Progenitor cell of endocrine pancreas (in vitro differentiated cells): ENCODE measurements at regions not wholly inside any gene's neighbourhood (a gene's known extent, or its start where the extent isn't known, plus 50 kb on each side); places are given as distances from the start of the nearest gene placed in this dataset.

Source experiments
- DNase-seq: peaks from one replicate; pipeline ENCODE4 v3.0.0; 2021; ENCODE audit warnings: low spot score; ENCODE audit not compliant: unreplicated experiment
- H3K27ac Mint-ChIP-seq: 2 replicates; pipeline ENCODE4 v1.8.0; 2021; ENCODE audit warnings: mild to moderate bottlenecking, moderate library complexity, mixed read lengths
- H3K27me3 Mint-ChIP-seq: 2 replicates; pipeline ENCODE4 v1.8.0; 2021; ENCODE audit warnings: mixed read lengths
- H3K36me3 Mint-ChIP-seq: 2 replicates; pipeline ENCODE4 v1.8.0; 2022; ENCODE audit warnings: mixed read lengths; ENCODE audit not compliant: insufficient read depth
- H3K4me1 Mint-ChIP-seq: 2 replicates; pipeline ENCODE4 v1.8.0; 2021; ENCODE audit warnings: low read depth, mixed read lengths
- H3K4me3 Mint-ChIP-seq: 2 replicates; pipeline ENCODE4 v1.8.0; 2021; ENCODE audit warnings: low read depth, mild to moderate bottlenecking, moderate library complexity, mixed read lengths
- H3K9me3 Mint-ChIP-seq: 2 replicates; pipeline ENCODE4 v1.8.0; 2021; ENCODE audit warnings: low read depth, mixed read lengths
- TF ChIP-seq, protein P1 (sequence below): fragments of 200-600 bp; sonication (generic); IDR thresholded peaks from one replicate; pipeline ENCODE4 v1.5.0; 2021; ENCODE audit warnings: antibody characterized with exemption, mild to moderate bottlenecking; ENCODE audit not compliant: unreplicated experiment

DNA sequence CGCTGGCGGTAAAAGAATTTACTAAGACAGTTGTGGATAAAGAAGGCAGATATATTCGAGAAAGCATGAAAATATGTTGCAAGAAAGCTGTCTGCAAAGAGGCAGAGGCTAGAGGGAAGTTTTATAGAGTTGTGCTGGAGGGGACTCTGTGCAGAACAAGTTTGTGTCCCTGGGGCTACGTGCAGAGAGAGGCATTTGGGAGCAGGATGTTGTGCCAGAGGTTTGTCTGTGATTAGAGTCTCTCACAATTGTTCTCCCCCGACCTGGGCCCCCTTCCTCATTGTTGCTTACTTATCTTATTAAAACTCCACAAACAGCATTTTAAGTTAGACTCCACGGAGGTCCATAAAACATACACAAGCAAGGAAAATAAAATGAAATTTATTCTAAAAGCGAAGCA is 831.3 kb downstream of the NLGN4X start:
- DNase-seq = no peak
- Mint-ChIP-seq H3K36me3 (no peaks in the 10 kb centered on the region), H3K4me1 (no peaks in the 10 kb centered on the region), H3K9me3 (no peaks in the 10 kb centered on the region), H3K27ac (no peak overlapping the region), H3K27me3 (no peaks in the 10 kb centered on the region), H3K4me3 (no peak overlapping the region)
- TF ChIP-seq, protein P1, sequence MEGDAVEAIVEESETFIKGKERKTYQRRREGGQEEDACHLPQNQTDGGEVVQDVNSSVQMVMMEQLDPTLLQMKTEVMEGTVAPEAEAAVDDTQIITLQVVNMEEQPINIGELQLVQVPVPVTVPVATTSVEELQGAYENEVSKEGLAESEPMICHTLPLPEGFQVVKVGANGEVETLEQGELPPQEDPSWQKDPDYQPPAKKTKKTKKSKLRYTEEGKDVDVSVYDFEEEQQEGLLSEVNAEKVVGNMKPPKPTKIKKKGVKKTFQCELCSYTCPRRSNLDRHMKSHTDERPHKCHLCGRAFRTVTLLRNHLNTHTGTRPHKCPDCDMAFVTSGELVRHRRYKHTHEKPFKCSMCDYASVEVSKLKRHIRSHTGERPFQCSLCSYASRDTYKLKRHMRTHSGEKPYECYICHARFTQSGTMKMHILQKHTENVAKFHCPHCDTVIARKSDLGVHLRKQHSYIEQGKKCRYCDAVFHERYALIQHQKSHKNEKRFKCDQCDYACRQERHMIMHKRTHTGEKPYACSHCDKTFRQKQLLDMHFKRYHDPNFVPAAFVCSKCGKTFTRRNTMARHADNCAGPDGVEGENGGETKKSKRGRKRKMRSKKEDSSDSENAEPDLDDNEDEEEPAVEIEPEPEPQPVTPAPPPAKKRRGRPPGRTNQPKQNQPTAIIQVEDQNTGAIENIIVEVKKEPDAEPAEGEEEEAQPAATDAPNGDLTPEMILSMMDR = no peak

DNA sequence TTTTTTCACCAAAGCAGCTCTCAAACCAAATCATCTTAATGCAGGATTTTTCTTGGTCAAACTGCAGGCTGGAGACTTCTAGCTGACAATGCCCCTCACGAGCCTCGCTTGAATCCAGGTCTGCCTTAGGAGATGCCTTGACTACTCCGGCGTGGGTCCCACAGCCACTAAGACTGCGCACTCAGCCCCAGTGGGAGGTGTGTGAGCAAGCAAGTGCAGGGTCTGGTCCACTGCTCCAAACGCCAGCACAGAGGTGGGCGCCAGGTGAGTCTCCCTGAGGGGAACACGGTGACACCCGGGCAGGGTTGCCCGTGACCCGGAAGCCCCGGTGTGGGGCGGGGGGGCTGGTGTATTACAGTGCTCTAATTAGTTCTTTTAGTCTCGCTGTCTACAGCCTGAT is 838.3 kb downstream of the NLGN4X start:
- H3K36me3 Mint-ChIP-seq = no peaks in the 10 kb centered on the region
- no peaks in the 10 kb centered on the region for H3K4me1 Mint-ChIP-seq
- H3K9me3 Mint-ChIP-seq = peaks cover 3% of the 10 kb centered on the region
- H3K27ac Mint-ChIP-seq = no peak overlapping the region
- no peak overlapping the region for H3K4me3 Mint-ChIP-seq
- no peaks in the 10 kb centered on the region for H3K27me3 Mint-ChIP-seq
- TF ChIP-seq, protein P1 = no peak
- no peak for DNase-seq

DNA sequence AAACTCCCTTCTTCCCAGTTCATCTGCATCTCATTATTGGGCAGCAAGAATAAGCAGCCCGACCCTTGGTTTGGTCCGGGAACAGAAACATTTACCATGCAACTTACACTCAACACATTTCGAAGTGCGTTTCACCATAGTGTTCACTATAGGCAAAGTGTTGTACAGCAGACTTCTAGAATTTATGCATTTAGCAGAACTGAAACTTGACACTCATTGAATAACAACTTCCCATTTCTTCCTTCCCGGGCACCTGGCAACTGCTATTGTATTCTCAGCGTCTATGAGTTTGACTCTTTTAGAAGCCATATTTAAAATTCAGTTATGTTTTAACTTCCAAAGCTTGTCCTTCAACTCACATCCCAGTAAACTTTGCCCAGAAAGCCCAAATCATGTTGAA is 840.6 kb downstream of the NLGN4X start:
- H3K27ac Mint-ChIP-seq = no peak overlapping the region
- no peaks in the 10 kb centered on the region for H3K4me1 Mint-ChIP-seq
- H3K4me3 Mint-ChIP-seq = no peak overlapping the region
- peaks cover 3% of the 10 kb centered on the region for H3K9me3 Mint-ChIP-seq
- no peaks in the 10 kb centered on the region for H3K36me3 Mint-ChIP-seq
- H3K27me3 Mint-ChIP-seq = no peaks in the 10 kb centered on the region
- DNase-seq = no peak
- TF ChIP-seq, protein P1 = no peak

DNA sequence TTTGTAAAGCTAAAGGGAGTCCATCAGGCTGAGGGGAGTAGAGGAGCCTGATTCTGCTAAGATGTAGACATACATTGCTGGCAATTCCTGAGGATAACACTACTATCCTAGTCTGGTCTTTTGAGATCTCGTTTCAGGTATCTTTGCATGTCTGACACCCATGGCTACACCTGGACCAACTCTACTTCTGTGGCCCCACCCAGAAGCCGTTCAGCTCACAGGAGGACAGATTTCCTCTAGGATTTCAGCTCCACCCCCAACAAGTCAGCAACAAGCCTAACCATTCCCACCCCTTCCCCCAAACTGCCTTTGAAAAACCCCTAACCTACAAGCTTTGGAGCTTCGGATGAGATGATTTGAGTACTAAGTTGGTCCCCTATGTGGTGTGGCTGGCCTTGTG is 848.2 kb downstream of the NLGN4X start:
- no peaks in the 10 kb centered on the region for H3K27me3 Mint-ChIP-seq
- DNase-seq = no peak
- TF ChIP-seq, protein P1 = no peak
- H3K27ac Mint-ChIP-seq = no peak overlapping the region
- H3K4me3 Mint-ChIP-seq = no peak overlapping the region
- H3K36me3 Mint-ChIP-seq = no peaks in the 10 kb centered on the region
- no peaks in the 10 kb centered on the region for H3K4me1 Mint-ChIP-seq
- H3K9me3 Mint-ChIP-seq = peaks cover 4% of the 10 kb centered on the region

DNA sequence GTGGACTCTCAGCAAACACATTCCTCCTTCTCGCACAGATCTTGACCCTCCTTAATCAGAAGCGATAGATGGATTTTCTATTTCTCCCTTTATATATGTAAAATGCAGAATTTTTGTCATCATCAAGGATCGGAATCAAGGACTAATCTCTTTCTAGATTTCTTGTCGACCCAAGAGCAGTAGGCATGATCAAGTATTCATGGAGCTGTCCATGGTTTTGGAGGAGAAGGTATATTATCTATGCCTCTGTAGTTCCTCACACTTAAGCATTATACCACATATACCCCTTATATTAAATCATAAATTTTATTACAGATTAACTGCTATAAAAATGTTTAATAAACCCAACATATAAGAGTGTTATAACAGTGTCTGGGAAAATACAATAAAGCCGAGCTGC is 886.8 kb downstream of the NLGN4X start:
- TF ChIP-seq, protein P1 = no peak
- no peaks in the 10 kb centered on the region for H3K27me3 Mint-ChIP-seq
- no peak overlapping the region for H3K27ac Mint-ChIP-seq
- no peaks in the 10 kb centered on the region for H3K4me1 Mint-ChIP-seq
- H3K4me3 Mint-ChIP-seq = no peak overlapping the region
- H3K9me3 Mint-ChIP-seq = peaks cover 4% of the 10 kb centered on the region
- DNase-seq = no peak
- H3K36me3 Mint-ChIP-seq = no peaks in the 10 kb centered on the region
